Amniotic stem cell (primary cell): ENCODE measurements at regions not wholly inside any gene's neighbourhood (a gene's known extent, or its start where the extent isn't known, plus 50 kb on each side); places are given as distances from the start of the nearest gene placed in this dataset.
"Not testable (repeated sequence)": the region's sequence is repeated elsewhere in the genome, so short reads cannot be mapped to it uniquely, and the experiment has no call there.

Experiments
- DNase-seq: peaks from one replicate; lab custom pipeline; 2025; lab: John Stamatoyannopoulos, UW

DNA sequence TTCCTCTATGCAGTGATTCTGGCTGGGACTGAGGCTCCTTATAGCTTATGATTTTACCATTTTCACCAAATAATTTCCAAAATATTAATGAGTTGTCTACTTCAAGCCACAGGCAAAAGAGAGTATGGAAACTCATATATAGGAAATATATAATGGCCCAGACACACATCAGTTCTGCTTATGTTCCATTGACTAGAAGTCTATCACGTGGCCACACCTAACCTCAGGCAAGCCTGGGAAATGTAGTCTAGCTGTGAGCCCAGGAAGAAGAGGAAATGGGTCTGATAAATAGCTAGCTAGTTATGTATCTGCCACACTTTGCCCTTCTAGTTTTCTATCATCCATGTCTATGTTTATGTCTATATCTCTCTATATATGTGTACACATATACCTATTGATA is 195.1 kb downstream of the OTOL1 start:
- no peak for DNase-seq

DNA sequence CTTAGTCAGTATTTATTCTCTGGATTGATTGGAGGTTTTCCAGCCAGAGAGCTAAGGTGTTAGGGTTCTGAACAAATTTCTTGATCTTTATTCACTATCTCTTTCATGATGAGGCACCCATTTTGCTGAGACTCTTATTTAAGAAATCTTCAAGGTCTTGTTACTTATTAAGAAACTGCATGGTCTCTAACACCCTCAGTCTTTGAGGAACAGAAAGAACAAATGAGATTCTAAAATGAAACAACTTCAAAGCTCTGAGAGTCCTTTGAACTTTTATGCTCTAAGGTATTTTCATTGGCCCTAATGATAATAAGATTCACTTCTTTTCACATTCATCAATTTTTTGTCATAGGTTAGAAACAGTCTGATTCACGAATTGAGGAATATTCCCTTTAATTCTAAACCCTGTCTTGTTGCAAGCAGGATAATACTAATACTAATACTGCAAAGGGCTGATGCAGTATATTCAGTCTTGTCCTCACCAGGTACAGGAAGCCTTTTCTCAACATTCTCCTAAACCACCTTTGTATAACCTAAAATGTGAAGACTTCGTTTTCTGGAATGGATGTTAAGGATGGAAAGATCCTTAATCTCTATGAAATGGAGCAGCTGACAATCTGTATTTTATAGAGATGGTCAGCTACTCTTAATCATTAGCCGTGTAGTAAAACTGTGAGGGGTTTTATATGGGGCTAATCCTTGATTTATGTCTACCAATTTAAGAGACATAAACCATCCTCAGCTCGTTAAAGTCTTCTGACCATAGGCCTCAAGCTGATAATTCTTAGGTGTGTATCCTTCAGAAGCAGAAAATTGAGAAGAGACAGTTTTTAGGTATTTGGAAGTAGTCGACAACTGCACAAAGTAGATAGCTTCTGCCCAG is 198.3 kb downstream of the OTOL1 start:
- DNase-seq = no peak

DNA sequence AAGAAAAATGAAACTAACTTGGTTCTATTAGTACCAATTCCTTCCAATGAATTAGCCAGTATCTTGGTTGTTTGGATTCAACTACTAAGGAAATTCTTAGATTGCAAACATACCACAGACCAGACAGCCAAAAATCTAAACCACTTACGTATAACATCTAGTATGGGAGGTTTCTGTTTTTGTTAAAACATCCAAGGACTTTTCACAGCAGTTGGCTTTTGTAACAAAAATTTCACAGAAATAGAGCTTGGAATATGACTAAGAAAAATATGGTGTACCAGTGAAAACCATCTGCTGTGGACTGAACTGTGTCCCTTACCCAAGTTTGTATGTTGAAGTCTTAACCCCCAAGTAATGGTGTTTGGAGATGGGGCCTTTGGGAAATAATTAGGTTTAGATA is 199.2 kb downstream of the OTOL1 start:
- DNase-seq = no peak

DNA sequence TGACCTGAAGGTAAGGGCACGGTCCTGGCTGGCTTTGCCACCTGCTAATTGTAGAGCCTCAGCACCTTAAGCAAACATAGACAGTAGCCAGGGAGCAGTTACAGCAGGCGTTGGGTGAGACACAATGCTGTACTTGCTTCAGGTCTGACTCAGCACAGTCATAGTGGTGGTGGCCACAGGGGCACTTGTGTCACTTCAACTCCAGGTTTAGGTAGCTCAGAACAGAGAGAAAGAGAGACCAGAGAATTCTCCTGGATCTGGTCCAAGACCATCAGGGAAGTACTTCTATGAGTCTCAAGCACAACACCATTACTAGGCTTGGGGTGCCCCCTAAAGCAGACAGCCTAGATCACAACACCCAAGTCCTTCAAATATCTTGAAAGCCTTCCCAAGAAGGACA is 204.4 kb downstream of the OTOL1 start:
- no peak for DNase-seq

DNA sequence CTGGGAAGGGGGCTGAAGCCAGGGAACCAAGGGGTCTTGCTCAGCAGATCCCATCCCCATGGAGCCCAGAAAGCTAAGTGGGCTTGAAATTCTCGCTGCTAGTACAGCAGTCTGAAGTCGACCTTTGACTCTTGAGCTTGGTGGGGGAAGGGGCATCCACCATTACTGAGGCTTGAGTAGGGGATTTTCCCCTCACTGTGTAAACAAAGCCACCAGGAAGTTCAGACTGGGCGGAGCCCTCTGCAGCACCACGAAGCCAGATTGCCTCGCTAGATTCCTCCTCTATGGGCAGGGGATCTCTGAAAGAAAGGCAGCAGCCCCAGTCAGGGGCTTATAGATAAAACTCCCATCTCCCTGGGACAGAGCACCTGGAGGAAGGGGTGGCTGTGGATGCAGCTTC is 210.6 kb downstream of the OTOL1 start:
- not testable (repeated sequence) for DNase-seq

DNA sequence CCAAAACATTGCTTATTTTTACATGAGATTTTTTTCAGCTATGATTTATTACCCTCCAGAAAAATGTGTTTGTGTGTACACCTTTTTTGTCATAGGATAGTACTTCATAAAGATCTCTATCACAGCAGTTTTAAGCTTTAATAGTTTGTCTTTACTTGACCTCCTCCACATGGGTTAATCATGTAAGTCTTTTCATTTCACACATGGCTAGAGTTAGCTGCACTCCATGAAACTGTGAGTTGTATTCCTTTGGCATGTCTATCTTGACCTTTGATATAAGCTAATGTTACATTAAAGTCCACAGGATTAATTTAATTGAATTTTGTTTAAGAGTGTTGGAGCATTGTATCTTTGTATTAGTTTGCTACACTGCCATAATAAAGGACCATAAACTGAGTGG is 217.1 kb downstream of the OTOL1 start:
- DNase-seq = no peak

DNA sequence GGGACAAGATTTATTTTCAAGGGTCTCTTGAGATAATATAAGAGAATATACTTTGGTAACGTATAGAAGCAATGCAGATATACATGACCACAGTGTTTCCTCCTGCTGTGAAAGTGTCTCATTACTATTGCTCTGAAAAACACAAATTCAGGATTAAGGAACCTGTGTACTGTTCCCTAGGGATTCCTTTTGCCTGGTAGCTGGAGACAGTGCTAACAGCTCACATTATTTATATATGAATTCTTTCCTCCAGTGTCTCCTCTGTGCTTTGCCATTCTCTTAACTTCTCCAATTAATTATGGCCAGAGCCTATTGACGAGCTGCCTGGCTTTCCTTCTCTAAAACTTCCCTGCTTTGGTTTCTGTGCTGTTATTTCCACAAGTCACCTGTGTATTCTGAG is 235.4 kb downstream of the OTOL1 start:
- DNase-seq = no peak

DNA sequence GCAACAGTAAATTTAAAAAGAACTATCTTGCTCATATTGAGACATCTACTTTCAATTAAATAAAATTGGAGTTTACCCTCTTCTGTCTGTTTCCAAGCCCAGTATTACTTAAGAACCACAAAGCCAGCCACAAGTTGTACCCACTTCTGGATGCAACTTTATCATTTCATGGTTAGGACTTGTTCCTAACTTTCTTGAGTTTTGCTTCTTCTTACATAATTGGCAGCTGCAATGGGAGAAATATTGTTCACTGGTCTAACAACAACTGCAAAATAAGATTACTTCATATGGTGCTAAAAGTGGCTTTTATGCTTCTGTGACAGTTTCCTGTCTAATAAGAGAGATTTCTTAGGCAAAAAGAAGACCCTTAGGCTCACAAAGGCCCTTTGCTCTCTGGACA is 240.6 kb downstream of the OTOL1 start:
- no peak for DNase-seq

DNA sequence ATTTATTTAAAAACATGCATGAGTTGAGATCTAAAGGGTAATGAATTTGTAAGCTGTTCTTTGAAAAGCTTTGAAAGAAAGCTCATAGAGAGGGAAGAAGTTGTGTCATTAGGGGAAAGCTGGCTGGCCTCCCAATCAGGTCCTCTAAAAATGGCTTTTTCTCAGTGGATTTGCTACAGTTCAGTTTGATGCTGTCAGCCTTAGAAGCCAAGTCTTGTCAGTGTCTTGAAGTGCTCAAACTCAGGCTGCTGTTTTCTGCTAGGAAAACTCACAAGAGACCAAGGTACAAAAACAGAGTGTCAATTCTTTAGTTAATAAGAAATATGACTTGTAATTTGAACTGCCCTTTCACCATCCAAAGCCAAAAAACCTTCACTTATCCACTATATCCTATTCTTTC is 243.8 kb downstream of the OTOL1 start:
- DNase-seq = no peak

DNA sequence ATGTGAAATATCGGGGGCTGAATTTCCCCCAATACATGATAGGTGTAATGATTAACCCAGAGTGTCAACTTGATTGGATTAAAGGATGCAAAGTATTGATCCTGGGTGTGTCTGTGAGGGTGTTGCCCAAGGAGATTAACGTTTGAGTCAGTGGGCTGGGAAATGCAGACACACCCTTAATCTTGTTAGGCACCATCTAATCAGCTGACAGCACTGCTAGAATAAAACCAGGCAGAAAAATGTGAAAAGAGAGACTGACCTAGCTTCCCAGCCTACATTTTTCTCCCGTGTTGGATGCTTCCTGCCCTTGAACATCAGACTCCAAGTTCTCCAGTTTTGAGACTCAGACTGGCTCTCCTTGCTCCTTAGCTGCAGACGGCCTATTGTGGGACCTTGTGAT is 247.8 kb downstream of the OTOL1 start:
- no peak for DNase-seq

DNA sequence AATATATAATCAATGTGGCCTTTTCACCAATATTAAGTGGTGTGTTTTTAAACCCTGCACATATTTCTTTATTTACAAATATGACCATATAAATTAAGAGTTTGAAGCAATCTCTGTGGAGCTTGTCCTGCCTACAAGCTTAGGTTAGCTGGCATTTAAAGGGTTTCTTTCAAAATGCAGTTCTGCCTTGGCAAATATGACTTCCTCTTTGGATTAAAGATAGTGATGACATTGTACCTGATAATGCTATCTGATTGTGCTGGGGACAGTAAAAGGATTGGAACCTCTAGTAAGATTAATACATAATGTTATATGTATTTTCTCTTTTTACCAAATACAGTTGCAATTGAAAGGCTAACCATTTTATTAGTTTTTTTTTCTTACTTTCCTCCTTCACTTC is 249.1 kb downstream of the OTOL1 start:
- no peak for DNase-seq

DNA sequence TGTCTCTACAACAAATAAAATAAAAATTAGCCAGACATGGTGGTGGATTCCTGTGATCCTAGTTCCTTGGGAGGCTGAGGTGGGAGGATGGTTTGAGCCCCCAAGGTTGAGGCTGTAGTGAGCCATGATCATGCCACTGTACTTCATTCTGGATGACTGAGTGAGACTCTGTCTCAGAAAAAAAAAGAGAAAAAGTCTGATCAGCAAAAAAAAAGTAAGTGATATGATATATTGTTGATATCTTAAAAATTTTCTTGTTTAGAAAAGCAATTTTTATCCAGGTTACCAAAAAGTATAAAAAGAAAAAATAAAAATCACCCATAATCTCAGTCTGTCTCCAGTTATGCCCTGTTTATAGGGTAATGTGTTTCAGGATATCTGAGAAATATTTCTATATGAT is 251.4 kb downstream of the OTOL1 start:
- DNase-seq = no peak

DNA sequence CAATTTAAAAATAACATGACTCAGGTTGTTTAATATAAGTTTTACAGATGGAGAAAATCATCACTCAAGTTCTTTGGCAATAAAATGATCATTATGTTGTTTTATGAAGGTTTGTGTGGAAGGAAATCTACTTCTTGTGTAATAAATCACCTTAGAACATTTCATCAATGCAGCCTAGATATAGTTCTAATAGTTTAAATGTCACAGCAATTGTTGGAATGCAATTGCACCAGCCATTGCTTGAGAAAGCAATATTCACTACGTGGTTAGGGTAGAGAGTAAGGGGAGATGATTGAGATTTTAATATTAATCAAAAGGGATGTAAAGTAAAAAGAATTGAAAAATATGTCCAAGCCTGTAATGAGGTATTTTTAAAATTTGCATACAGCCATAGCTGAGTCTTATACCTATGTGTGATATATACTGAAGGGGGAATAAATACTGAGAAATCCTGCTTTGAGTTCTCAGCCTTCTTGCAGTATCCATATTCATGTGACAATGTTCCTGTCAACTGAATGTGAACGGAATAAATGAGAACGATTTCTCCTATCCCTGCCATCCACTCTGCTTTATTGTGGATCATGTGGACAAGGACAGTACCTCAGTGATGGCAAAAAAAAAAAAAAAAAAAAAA is 257.9 kb downstream of the OTOL1 start:
- no peak for DNase-seq

DNA sequence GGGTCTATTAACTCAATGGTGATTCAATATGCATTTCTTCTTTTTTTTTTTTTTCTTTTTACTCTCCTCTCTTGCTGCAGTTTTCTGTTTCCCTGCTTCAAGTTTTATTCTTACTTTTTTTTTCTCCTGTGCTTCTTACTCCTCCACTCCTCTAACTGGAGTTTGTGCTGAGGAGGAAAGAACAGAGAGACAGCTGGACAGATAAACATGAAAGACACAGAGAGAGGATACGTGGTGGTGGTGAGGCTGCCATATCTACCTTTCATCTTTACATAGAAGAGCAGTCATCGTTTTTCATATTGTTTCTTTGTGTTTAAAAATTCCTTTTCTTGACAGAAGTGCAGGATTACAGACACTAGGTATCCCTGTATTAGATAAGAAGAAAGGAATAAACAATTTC is 262.8 kb downstream of the OTOL1 start:
- DNase-seq = no peak

DNA sequence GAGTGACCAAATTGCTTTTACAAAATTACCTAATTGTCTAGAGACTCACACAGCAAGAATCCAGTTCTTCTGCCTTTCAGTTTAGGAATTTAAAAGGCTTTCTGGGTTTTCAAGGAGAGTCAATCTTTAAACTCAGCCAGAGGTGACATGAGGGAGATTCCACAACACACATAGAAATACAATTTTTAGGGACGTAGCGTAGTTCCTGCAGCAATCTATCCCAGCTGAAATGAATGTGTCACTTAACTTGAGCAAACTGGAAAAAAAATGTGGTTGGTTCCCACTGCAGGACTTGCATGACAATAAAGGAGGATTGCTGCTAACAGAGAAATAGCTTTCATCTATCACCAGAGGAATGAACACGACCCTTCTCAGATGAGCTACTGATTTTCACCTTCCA is 269.7 kb downstream of the OTOL1 start:
- no peak for DNase-seq

DNA sequence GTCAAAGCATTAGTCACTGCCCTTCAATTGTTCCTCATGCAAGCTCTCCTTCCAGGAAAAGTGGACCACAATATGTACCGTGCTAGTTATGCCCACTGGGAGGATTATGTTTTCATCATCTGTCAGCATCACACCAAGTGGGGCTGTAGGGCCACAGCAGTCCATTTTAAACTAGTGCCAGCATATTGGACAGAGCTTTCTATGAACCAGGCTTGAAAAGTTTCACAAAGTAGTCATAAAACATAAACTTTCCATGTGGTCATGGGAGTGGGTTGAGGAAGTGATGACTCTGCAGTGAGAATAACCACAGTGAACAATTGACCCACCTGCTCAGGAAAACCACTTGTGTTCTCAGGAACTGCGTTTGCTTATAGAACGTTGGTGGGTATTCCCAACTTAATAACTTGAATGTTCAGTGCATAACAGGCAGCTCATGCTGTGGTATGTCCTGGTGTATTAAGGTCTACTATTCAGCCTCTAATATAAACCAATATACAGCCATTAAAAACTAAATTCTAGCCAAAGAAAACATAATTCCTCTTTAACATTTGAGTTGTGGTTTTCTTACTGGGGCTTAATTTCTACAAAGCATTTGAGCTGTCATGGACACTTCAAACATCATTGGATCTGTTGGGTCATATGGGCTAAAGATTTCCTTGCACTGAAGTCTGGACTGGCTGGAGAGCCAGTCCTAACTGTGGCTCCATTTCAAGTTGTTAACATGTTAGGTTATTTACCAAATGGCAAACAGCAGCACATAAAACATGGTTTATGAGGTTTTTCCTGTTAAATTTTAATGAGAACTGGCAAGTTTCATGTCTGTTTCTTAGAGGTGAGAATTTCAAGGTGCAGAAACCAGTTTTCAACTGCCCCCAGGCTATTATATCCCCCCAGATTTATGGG is 274.1 kb downstream of the OTOL1 start:
- DNase-seq = no peak

DNA sequence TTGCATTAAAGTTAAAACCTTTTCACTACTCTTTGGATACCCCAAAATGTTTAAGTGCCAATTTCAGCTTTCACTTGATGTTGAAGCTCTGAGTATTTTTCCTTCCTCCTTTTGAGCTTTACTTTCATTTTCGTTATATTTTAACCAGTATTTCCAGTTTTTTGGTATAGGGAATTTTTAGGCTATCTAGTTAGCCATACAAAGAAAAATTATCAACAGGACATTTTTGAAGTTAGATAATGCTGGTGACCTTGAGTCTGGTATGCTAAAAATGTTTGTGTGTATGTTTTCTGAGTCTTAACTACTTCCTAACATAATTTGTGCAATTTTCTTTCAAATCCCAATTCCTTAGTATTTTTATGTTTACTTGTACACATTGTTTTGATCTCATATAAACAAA is 284.8 kb downstream of the OTOL1 start:
- no peak for DNase-seq

DNA sequence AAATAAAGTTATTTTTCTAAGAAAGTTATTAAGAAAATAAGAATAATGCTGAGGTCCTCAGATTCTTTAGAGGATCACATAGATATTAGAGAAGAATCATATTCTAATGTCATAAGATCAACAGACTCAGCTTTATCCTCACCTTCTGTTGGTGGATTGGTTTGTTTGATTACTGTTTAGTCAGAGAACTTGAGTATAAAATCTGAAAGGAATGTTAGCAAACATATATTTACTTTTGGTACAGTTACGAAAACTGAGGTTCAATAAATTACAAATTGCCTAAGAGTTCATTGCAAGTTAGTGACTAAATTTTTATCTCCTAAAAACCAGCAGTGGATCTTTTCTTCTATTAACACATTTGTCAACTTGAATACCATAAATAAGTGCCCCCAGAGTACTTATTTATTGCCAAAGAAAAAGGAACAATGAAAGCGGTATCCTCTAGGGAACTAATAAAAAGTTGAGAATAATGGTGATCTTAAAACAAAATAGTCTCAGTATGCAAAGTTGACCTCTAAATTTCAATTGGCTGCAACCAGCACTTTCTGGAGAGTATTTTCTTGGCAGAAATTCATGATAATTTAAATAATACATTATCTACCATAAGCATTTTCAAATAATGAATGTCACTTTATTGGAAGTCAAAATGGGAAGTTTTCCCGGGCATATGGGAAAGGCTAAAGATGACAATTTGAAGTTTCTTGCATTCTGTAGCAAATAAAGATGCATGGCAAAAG is 296.8 kb downstream of the OTOL1 start:
- DNase-seq = no peak

DNA sequence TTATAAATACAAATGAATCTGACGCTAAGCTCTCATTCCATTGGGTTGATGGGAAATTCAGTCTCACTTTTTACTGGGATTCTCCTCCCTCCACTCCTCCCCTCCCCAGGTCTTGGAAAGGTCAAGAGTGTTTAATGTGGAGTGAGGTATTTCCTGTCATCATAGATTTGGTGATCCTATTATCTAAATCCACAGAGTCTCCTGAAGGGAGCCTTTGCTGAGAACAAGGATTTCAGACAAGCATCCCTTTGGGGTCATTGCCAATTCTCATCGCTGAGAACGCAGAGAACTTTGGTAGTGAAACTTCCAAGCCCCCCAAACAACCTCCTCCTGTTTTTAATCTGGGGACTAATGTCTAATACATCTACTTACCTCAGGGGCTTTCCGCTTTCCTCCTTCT is 297.9 kb downstream of the OTOL1 start:
- DNase-seq = no peak

DNA sequence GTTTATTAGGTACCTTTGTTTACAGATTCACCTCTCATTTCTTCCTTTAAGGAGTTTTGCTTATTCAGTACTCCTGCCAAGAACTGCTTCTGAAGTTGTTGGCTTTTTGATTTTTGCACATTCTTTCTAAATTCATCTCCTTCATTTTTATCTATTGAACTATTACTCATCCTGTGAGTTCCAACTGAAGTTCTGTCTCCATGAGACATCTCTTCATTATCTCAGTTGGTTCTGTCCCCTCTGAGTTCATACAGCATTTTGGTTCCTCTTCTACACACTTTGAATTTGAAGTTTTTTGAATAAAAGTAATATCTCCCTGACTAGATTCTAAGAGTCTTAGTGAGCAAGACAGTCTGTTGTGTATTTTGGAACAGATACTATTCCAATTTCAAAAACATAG is 299.7 kb downstream of the OTOL1 start:
- DNase-seq = no peak

DNA sequence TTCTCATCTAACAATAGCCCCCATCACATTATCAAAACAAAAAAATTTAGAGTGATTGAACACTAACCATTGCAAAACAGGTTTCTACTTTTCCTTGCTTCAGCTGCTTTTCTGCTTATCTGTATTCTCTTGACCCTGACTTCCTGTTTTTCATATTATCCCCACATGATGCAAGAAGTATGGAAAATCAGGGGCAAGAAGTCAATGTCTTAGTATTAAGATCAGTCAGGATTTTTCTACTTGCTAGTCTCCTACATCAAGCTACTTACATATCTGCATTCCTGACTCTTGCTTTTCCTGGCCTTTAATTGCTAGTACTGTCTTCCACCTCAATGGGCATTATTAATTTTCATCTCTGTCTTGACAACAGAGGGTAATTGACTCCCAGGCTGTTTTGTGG is 300.2 kb downstream of the OTOL1 start:
- no peak for DNase-seq

DNA sequence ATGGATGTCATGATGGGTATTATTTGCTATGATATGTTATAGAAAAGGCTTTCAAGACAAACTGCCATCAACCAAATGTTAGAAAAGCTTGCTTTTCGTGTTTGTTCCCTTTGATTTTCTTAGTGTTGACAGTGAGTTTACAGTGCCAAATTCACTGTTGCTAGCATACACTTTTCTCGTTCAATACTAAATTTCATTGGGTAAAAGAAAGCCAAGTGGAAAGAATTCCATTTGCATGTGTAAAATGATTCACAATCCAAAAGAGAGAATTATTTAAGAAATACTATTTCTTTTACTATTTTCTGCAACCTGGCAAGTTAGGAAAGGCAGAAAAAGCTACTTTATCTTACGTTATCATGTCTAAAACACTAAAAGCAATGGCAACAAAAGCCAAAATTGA is 301.4 kb downstream of the OTOL1 start:
- DNase-seq = no peak
